Mucosa of gallbladder (tissue), 1 donor: ENCODE measurements at regions not wholly inside any gene's neighbourhood (a gene's known extent, or its start where the extent isn't known, plus 50 kb on each side); places are given as distances from the start of the nearest gene placed in this dataset.

Experiments
- DNase-seq: peaks from one replicate; pipeline ENCODE4 v3.0.0-alpha.2; 2020; ENCODE audit warnings: low spot score
- donor health status: DM: no; HTN: no; CAD: no.

DNA sequence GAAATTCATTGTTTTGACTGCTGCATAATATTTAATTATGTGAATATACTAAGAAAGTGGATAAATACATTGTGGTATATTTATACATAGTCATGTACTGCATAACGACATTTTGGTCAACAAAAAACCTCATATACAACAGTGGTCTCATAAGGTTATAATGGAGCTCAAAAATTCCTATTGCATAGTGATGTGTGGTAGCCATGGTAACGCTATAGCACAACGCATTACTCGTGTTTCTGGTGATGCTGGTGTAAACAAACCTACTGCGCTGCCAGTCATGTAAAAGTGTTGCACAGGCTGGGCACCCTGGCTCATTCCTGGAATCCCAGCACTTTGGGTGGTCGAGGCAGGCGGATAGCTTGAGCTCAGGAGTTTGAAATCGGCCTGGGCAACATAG is 52.6 kb upstream of the NHLH2 start:
- no peak for DNase-seq

DNA sequence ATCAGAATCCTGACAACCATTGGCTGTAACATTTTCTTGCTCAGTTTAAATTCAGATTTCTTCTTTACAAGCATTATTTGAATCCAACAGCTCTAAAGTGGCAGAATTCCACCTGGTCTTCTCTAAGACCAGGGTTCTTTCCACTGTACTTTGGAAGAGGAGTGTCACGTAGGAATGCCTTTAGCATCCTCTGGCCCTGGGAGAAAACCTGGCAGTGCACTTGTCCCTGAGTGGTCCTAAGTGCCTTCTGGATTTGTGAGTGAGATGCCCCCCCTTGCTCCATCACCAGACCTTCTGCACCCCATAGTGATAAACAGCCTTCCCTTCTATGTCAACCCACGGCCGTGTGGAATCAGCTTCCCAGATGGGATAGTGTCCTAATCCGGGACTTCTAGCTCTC is 57.1 kb upstream of the NHLH2 start:
- no peak for DNase-seq

DNA sequence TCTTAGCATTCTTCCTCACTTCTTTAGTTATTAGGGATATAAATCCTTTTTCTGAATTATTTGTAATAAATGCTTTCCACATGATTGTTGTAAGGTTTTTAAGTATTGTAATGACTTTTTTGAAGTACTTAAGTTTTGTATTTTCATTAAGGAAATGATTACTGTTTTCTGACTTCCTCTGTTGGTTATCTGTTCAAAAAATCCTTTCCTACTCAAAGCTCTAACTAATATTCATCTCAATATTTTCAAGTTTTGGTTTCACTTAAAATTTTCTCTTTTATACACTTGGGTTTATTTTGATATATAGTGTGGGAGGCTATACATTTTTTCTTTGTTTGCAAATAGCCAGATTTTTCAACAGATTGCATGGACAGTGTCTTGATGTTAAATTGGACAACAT is 59.9 kb upstream of the NHLH2 start:
- no peak for DNase-seq

DNA sequence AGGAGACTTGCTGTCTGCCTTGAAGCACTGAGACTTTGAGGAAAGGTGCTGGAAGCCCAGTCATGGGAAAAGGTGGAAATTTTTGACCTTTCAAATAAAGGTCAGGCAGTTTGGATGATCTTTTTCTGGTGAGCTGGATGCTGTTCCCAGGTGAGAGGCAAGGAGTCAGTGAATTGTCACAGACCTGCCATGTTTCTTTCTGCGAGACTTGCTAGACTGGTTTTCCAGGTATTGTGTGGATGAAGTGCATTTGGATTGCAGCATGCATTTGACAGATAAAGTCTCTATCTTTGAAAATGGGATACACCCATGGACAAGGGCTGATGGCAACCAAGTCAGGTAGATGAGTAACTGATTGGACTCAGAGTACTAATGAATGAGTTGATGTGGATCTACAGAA is 65.7 kb upstream of the NHLH2 start:
- DNase-seq, result peak; percentile 60

DNA sequence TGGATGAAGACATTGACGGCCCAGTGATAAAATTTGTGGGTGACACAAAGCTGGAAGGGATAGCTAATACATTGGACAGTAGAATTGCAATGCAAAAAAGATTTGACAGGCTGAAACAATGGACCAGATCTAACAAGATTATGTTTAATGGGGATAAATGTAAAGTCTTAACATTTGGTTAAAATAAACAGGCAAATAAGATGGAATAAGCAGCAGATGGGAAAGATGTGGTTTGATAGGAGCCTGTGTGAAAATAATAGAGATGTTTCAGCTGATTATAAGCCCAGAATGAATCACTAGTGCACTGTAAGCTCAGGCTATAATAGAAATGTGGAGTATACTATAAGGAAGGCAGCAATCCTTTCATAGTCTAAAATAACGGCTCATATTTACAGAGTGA is 66.2 kb upstream of the NHLH2 start:
- DNase-seq, result no peak

DNA sequence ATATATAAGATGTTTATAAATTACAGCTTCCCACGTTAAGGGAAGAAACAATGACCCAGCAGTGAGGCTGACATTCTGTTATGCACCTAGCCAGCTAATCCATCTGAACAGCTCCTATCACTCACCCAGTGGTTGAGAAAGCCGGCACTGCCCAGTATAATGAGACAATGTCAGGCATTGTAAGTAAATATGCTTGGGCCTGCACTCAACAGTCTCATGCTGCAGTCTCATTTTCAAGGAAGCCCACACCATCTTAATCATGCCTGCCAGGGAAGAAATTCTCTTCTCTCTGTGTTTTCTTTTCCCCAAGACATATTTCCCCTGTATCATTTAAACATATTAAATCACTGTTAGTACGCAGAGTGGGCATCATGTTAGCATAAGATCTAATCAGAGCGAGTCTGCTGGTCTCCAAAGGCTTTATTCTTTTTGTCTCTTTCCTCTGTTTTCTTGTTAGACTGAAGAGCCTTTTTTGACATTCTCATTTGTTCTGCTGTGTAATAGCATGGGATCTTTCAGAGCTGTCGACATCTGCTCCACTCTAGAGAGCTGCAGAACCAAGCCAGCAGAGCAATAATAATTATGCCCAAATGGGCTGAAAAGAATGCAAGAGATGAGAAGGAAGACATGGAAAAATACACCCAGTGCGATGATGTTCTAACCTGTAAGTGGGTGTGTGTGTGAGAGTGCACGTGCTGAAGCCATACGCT is 67.6 kb upstream of the SLC22A15 start:
- no peak for DNase-seq

DNA sequence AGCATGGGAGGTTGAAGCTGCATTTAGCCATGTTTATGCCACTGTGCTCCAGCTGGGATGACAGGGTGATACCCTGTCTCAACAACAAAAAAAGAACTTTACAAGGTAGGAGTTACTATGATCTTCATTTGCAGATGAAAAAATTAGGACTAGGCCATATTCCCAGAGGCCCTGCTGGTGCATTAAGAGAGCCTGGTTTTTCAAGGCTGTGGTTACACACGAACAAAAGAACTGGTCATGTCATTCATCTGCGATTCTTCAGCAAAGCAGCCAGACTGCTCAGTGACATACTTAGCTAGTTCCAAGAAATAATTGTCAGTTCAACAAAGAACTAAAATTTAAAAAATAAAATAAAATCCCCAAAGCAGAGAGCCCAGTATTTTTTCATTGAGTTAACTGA is 66.1 kb upstream of the SLC22A15 start:
- no peak for DNase-seq

DNA sequence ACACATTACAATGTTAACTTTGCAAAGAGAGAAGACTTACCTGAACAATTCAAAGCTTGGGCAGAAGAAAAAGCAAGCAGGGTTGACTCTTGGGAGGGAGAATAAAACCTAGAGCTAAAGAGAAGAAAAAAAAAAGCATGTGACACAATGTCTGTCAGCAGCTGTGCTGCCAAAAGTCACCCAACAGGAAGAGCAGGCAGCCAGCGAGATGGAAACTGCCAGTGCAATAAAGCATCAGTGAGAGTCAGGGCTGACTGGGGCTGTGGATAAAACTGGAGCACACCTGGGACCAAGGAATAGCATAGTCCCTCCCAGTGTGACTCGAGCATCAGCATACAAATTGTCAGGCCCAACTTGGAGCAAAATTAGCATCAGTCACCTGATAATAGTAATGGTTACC is 65.0 kb upstream of the SLC22A15 start:
- peak; percentile 12 for DNase-seq

DNA sequence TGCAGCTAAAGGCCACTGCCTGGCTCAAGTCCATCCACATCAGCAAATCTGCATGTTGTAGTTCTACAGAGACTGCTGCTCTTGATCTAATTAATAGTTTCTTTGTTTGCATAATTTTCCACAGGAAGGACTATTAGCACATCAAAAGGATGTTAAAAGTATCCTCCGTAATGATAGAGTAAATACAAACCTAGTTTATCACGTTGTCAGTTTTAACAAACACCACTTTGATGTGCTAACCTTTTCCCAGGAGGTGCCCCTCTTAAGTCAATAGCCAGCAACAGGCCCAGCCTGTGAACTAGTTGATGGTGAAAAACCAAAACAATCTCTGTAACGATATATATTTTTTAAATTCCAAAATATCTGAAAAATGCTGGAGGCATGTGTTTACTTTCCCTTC is 64.2 kb upstream of the SLC22A15 start:
- no peak for DNase-seq

DNA sequence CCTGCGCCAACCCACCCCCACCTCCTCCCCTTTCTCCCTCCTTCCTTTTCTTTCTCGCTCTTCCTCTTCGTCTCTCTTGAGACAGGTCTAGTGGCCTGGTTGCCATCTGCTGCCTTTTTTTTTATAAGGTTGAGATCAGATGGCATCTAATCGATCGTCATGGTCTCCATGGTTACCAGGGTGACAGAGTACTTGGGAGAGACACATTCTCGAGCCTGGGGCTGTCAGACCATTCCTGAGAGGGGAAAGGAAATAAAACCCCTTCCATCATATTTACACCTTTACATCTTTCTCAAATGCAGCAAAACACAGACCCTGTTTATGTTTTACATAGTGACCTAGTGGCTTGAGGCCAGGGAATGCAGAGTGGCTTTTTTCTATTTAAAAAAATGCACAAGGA is 53.5 kb upstream of the SLC22A15 start:
- peak; percentile 57 for DNase-seq

DNA sequence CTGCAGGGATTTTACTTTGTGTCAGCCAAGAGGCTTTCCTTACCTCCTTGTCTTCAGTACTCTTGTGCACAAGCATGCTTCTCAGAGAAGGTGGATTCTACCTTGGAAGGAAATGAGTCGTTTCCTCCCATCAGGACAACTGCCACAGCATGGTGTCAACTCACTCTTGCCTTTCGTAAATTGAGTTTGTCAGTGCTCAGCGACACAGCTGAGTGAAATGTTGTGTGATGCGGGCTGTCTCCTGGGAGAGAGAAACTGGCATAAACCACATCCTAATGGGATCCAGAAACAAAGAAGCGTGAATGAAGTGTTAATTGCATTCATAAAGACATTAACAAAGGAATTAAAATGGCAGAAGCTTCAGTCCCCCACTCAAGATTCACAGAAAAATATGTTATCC is 51.5 kb upstream of the SLC22A15 start:
- DNase-seq, result no peak

DNA sequence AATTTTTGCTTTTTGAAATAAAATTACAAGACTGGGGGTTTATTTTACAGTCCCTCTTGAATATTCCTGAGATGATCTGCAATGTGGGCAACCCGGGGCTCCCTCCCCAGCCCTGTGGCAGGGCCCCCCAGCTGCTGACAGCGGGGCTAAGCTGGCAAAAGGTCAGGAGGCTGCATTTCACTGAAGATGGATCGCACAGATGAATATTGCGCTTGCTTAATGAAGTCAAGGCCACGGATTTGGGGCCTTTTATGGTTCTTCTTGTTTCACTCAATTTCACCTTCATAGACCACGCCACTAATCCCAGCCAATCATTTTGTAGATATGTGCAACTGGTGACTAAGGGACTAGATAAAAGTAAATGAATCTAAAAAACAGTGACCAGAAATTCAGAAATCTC is 50.8 kb upstream of the SLC22A15 start:
- DNase-seq, result no peak
